HG03565 (cell line): ENCODE measurements at regions not wholly inside any gene's neighbourhood (a gene's known extent, or its start where the extent isn't known, plus 50 kb on each side); places are given as distances from the start of the nearest gene placed in this dataset.
A peak's percentile ranks its signal among the peaks of the same experiment; 100 is the strongest.
"Not testable (repeated sequence)": the region's sequence is repeated elsewhere in the genome, so short reads cannot be mapped to it uniquely, and the experiment has no call there.

Source experiments
- ATAC-seq: cut with Tn5 transposase; IDR thresholded peaks from one replicate; pipeline ENCODE4 v1.9.1; 2021; ENCODE audit warnings: mild to moderate bottlenecking, moderate library complexity; ENCODE audit not compliant: unreplicated experiment

- no peak for ATAC-seq
Measured at GRCh38 chr3:159260049-159260662, 458.3 kb downstream of the MFSD1 start.

DNA sequence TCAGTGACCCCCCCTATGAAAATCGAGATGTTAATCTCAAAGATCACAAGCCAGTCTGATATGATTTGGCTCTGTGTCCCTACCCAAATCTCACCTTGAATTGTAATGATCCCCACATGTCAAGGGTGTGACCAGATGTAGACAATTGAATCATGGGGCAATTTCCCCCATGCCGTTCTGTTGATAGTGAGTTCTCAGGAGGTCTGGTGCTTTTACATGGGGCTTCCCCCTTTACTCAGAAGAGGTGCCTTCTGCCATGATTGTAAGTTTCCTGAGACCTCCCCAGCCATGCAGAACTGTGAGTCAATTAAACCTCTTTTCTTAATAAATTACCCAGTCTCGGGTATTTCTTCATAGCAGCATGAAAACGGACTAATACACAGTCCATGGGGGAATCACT is 459.5 kb downstream of the MFSD1 start:
- not testable (repeated sequence) for ATAC-seq

GRCh38 chr3:159263750-159264553 is 462.1 kb downstream of the MFSD1 start:
- no peak for ATAC-seq

DNA sequence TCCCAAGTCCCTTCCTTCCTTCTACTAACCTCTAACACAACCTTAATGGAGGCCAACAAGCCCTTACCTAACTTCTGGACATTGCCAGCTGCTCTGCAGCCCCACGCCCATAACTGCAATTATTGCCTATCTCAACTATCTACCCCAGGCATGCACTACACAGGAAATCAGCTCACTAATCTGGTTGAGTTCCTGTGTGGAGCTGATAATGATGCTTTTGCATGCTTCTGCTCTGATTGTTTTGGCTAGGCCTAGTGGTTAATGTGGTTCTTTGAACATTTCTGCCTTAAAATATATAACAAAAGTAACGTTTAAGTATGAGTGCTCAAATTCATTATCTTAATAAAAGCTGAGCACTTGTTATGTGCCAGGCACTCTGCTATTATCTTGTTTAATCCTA is 463.9 kb downstream of the MFSD1 start:
- no peak for ATAC-seq

GRCh38 chr3:159266779-159267178 is 464.9 kb downstream of the MFSD1 start:
- ATAC-seq: no peak

GRCh38 chr3:159271799-159272512 is 470.1 kb downstream of the MFSD1 start:
- ATAC-seq: no peak

DNA sequence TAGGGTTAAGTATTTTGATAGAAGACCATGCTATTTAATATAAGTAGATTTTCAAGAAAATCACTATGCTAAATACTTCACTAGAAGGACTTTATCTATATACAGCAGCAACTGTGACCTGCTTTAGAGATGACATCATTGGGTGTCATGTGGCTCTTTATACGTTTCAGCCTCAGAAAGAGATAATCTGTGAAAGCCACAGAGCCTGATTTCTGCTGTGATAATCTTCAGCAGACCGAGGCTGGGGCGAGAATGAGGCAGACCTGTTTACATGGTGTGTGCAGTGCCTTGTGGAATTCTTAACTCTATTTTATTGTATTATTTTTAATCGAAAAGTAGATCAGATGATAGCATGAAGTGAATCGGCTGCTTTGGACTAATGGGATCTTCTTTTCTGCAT is 471.2 kb downstream of the MFSD1 start:
- no peak for ATAC-seq

GRCh38 chr3:159273608-159274007 is 471.8 kb downstream of the MFSD1 start:
- no peak for ATAC-seq

DNA sequence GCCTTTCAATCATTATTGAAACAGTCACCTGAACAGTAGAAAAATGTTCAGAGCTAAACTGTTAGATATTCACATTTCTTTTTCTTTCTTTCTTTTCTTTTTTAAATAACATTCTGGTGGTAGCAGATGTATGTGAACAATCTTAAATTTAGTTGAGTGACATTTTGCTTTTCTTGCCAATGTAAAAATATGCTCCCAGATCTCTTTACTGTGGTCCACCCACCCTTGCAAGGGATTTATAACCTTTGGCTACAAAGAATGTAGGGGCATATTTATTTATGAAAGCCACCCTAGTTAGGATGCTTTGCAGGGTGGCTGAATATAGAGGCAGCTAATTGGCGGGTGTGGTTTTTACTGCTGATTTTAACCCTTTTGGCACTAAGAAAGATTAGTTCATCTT is 473.9 kb downstream of the MFSD1 start:
- no peak for ATAC-seq

GRCh38 chr3:159277814-159278213 is 476.0 kb downstream of the MFSD1 start:
- no peak for ATAC-seq

- no peak for ATAC-seq
Measured at GRCh38 chr3:159280386-159281191, 478.7 kb downstream of the MFSD1 start.

DNA sequence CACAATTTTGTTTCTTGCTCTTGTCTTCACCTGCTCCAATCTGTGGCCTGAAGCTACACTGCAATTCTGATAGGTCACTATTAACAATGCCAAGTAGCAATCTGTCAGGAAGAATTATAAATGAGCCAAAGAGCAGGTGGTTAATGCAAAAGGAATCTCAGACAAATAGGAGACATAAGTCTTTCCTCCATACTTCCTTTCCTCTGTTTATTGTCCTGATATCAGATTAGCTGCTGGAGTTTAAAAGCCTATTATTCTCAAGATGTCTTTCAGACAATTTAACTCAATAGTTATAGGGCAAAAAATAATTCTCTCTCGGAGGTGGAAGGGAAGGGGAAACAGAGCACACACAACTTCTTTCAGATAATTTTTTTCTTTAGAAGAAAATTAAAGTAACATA is 491.6 kb downstream of the MFSD1 start:
- ATAC-seq: no peak

- ATAC-seq: no peak
Measured at GRCh38 chr3:159301961-159302360, 500.1 kb downstream of the MFSD1 start.

DNA sequence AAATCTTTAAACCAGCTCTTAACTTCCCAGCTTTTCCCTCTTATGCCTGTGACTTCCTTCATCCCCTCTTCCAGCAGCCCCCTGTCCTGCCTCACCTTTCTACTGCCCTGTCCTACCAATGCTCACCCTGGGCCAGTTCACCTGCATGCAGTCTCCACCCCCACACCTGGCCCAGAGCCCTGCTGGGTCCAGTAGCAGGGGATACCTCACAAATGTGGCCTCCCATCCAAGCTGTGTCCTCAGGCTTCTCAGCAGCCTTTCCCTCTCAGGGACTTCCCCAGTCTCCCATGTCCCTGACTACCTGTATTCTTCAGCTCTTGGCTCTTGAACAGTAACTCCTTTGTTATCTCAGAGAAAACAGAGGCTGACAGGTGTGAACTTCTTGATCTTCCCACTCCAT is 503.2 kb downstream of the MFSD1 start:
- ATAC-seq: no peak

GRCh38 chr3:159316706-159317105 is 514.9 kb downstream of the MFSD1 start:
- not testable (repeated sequence) for ATAC-seq

GRCh38 chr3:159319156-159319555 is 517.3 kb downstream of the MFSD1 start:
- ATAC-seq: no peak

DNA sequence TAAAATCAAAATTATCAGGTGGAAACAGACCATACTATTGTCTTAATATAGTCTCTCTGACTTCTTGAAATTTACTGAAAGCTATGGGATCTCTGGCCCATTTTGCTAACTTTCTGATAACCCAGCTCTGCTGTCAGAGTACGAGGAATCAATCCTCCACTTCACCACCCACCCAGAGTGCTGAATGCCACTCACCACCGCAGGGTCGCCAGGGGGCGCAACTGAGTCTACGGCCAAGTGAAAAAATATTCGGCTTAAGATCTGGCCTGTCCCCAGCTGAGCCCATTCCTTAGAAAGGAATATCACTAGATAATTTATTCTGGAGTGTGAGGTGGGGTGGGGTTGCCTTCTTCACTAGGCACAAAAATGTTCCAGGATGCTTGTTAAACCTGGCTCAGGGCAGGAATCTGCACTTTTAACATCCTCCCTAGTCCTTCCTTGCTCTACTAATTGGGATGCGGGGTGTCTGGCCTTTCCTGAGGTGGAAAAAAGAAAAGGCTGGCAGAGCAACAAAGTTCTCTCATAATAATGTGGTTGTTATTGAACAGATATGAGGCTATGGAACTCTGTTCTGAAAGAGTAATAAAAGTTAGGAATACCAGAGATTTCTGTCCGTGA is 520.6 kb downstream of the MFSD1 start:
- ATAC-seq: peak; percentile 81

- no peak for ATAC-seq
Measured at GRCh38 chr3:159323848-159324247, 522.0 kb downstream of the MFSD1 start.

DNA sequence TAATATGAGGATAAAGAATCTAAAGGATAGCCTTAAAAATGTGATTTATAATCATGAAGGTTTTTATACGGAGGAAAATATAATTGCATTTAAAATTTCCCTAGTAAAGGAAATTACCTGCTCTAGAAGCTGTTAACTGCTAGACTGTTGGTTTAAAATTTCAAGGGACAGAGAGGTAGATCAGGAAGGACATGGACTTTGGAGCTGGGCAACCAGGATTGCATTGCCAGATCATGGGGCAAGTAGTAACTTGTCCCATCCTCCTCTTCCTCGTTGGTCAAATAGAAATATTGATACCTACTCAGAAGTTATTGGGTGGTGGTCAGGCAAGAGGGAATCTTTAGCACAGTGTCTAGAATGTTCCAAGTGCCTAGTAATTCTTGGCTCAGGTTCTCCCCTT is 525.1 kb downstream of the MFSD1 start:
- no peak for ATAC-seq

DNA sequence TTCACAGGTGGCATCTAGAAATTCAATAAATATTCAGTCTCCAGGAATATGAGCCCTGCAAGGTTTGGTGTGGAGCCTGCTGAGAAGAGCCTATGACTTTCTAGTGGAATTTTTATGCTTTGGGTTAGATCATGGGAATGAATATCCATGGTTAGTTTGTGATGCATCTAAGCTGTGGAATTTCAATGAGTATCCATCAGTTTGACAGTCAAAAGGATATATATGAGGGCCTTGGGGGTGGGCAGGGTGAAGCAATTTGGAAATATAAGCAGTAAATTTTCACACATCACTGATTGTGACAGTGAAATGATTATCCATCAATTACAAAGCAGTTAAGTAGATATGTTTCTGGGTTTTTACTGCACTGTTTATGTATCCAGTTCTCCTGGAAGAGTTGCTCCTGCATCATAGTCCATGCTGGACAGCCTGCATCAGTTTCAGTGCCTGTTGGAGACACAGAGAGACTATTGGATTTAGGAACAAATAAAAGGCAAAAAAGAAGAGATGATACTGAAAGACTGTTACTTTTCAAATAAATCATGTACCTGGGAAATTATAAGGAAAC is 530.8 kb downstream of the MFSD1 start:
- ATAC-seq: no peak
